ENCODE measurements at regions not wholly inside any gene's neighbourhood (a gene's known extent, or its start where the extent isn't known, plus 50 kb on each side); places are given as distances from the start of the nearest gene placed in this dataset.

DNA sequence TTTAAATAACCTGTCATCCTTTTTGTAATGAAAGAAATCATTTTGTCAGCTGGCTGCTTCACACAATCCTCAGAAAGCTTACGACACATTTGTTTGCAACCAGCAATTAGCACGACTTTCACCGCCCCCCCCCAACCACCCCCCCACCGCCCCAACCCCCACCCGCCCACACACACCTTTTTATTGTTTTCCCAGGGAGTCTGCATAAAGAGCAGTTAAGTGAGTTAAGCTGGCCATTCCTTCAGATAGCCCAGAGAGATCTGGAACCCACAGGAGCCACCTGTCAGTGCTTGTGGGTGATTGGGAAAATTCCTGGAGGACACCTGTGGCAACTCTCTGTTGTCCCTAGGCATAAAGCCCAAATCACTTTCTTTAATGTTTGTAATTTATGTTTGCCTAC lies 175.7 kb upstream of the FMR1 start:
- TF ChIP-seq, protein P1, sequence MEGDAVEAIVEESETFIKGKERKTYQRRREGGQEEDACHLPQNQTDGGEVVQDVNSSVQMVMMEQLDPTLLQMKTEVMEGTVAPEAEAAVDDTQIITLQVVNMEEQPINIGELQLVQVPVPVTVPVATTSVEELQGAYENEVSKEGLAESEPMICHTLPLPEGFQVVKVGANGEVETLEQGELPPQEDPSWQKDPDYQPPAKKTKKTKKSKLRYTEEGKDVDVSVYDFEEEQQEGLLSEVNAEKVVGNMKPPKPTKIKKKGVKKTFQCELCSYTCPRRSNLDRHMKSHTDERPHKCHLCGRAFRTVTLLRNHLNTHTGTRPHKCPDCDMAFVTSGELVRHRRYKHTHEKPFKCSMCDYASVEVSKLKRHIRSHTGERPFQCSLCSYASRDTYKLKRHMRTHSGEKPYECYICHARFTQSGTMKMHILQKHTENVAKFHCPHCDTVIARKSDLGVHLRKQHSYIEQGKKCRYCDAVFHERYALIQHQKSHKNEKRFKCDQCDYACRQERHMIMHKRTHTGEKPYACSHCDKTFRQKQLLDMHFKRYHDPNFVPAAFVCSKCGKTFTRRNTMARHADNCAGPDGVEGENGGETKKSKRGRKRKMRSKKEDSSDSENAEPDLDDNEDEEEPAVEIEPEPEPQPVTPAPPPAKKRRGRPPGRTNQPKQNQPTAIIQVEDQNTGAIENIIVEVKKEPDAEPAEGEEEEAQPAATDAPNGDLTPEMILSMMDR (IDR thresholded peaks at IDR 0.05; ENCODE audit: insufficient read depth, low read depth, low read length, missing control alignments), result no peak

DNA sequence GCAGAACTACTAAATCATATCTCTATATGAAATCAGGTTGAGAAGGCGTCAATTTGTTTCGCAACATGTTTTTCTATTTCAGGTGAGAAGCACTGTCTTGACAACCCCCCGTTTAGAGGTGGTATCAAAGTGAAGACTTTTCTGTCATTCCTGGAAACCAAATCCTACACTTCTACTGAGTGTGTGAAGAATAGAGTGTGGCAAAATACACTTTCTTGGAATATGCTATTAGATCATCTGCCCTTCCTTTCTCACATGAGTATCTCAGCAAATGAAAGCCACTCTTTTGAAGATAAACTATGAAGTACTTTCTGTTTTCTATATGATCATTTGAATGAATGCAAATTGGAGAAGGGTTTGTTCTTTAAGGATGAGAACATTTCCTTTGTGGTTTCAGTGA lies 174.0 kb upstream of the FMR1 start:
- no peak for DNase-seq (ENCODE audit: low read depth)
- no peak overlapping the region for H3K4me3 ChIP-seq (ENCODE audit: low read depth, low read length)
- TF ChIP-seq, protein P1 (IDR thresholded peaks at IDR 0.05; ENCODE audit: insufficient read depth, low read depth, low read length, missing control alignments), result no peak

More for the DNA sequence above, 175.7 kb upstream of the FMR1 start:
- no peak for DNase-seq (ENCODE audit: low read depth)
- no peak overlapping the region for H3K4me3 ChIP-seq (ENCODE audit: low read depth, low read length)

GRCh38 chrX:147738265-147738664 lies 173.5 kb upstream of the FMR1 start:
- no peak for DNase-seq (ENCODE audit: low read depth)
- no peak overlapping the region for H3K4me3 ChIP-seq (ENCODE audit: low read depth, low read length)
- TF ChIP-seq, protein P1 (IDR thresholded peaks at IDR 0.05; ENCODE audit: insufficient read depth, low read depth, low read length, missing control alignments), result no peak

DNA sequence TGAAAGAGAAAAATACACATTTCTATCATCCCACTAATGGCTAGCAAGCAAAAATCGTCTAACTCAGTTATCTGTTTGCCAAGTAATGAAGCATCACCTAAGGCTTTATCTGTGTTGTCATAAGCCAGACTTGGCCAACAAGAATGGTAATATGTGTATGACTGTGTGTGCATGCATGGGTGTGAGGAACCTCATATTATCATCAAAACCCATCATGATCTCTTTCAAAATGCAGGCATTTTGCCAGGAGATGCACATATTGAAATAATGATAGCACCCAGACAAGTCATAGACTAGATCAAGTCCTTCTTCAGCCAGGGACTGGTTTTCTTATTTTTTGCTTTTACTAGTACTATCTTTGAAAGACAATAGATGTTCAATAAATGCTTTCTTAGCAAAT lies 172.5 kb upstream of the FMR1 start:
- TF ChIP-seq, protein P1 (IDR thresholded peaks at IDR 0.05; ENCODE audit: insufficient read depth, low read depth, low read length, missing control alignments), result no peak
- no peak overlapping the region for H3K4me3 ChIP-seq (ENCODE audit: low read depth, low read length)
- DNase-seq (ENCODE audit: low read depth), result no peak

DNA sequence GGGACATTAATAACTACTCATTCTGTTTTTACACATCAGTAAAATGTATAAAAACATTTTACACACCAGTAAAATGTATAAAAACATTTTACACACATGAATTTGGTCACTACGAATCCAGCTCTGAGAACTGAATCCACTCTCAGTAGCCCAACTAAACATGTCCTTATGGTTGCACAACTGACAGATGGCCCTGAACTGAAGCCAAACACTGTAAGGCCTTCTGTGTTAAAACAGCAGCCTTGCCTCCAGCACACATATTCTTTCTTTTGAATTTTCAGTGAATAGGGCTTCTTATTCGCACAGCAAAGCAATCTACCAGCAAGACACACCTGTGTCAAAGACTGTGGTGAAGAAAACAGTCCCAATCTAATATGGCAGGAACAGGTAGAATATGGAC lies 169.9 kb upstream of the FMR1 start:
- DNase-seq (ENCODE audit: low read depth), result no peak
- TF ChIP-seq, protein P1 (IDR thresholded peaks at IDR 0.05; ENCODE audit: insufficient read depth, low read depth, low read length, missing control alignments), result no peak
- H3K4me3 ChIP-seq (ENCODE audit: low read depth, low read length), result no peak overlapping the region

DNA sequence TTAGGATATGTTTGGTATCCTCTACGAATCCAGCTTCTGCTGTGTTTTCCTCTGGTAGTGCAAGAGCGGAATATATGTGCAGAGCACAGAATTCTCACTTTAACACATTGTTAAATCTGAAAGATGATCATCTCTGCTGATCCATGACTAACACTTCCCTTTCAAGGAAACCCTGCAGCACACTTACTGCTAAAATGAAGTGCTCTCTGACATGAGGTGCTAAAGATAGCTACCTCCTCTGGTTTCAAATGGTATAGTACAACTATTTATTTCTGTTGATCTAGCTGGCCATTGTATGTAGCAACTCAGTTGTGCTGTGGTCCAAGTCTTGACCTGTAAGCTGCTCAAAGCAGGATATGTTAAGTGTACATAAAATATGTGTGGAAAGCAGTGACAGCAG lies 162.4 kb upstream of the FMR1 start:
- TF ChIP-seq, protein P1 (IDR thresholded peaks at IDR 0.05; ENCODE audit: insufficient read depth, low read depth, low read length, missing control alignments), result no peak
- DNase-seq (ENCODE audit: low read depth), result no peak
- H3K4me3 ChIP-seq (ENCODE audit: low read depth, low read length), result no peak overlapping the region

DNA sequence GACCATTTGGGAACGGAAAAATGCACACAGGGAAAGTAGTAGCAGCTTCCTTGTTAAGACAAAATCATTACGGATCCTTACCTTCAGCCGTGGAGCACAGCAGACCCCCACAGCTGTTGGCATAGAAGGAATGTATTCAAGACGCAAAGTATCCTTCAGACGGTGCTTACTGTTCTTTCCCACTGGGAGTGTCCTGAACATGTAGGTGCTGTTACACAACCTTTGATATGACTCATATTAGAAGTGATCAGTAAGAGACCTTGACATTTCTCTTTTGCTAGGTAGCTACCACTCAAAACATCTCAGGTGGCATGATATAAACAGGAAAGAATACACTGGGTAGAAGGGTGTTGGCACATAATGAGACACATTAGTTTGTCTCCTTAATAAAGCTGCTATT lies 154.0 kb upstream of the FMR1 start:
- DNase-seq (ENCODE audit: low read depth), result no peak
- TF ChIP-seq, protein P1 (IDR thresholded peaks at IDR 0.05; ENCODE audit: insufficient read depth, low read depth, low read length, missing control alignments), result no peak
- H3K4me3 ChIP-seq (ENCODE audit: low read depth, low read length), result no peak overlapping the region

All from GM12865 (cell line).